GM06990 (cell line): ENCODE measurements at regions not wholly inside any gene's neighbourhood (a gene's known extent, or its start where the extent isn't known, plus 50 kb on each side); places are given as distances from the start of the nearest gene placed in this dataset.

ENCODE experiments used
- DNase-seq: peaks from one replicate; pipeline ENCODE4 v3.0.0-alpha.2; 2011; ENCODE audit not compliant: insufficient read length; ENCODE audit errors: extremely low read depth
- H3K27me3 ChIP-seq: replicated peaks from 2 replicates; pipeline ENCODE4 v1.6.0; 2011; ENCODE audit warnings: low read length; ENCODE audit not compliant: control insufficient read depth, insufficient read depth
- H3K36me3 ChIP-seq: 2 replicates; pipeline ENCODE4 v1.5.1; 2011; ENCODE audit warnings: low read length; ENCODE audit not compliant: control insufficient read depth, insufficient read depth
- H3K4me3 ChIP-seq: replicated peaks from 2 replicates; pipeline ENCODE4 v1.5.1; 2011; ENCODE audit warnings: low read depth, mild to moderate bottlenecking, control low read depth, low read length
- TF ChIP-seq, protein P1 (sequence below): IDR thresholded peaks from 2 replicates; pipeline ENCODE4 v1.5.1; 2011; ENCODE audit warnings: low read length, control low read depth, mild to moderate bottlenecking, inconsistent platforms; ENCODE audit not compliant: insufficient read depth, poor library complexity, severe bottlenecking

DNA sequence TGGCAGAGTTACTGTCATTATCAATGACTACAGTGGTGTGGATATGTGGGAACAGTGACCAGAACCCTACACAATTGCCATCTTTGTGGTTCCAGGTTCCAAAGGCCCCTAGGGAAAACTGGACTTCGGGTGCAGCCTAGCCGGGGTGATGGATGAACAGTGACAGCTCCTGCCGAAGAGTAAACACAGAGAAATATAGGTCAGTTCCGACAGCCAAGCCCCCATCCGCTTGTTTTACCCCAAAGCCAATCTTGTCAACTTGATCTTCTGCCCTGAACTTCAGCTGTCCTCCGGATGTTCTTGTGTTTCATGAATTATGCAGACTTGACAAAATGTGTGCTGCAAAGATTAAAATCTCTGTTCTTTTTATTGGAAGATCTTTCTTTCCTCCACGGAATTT, 200.4 kb upstream of the SRRM4 start:
- Histone ChIP-seq H3K4me3 (no peak overlapping the region), H3K27me3 (no peaks in the 10 kb centered on the region), H3K36me3 (no peaks in the 10 kb centered on the region)
- TF ChIP-seq, protein P1, sequence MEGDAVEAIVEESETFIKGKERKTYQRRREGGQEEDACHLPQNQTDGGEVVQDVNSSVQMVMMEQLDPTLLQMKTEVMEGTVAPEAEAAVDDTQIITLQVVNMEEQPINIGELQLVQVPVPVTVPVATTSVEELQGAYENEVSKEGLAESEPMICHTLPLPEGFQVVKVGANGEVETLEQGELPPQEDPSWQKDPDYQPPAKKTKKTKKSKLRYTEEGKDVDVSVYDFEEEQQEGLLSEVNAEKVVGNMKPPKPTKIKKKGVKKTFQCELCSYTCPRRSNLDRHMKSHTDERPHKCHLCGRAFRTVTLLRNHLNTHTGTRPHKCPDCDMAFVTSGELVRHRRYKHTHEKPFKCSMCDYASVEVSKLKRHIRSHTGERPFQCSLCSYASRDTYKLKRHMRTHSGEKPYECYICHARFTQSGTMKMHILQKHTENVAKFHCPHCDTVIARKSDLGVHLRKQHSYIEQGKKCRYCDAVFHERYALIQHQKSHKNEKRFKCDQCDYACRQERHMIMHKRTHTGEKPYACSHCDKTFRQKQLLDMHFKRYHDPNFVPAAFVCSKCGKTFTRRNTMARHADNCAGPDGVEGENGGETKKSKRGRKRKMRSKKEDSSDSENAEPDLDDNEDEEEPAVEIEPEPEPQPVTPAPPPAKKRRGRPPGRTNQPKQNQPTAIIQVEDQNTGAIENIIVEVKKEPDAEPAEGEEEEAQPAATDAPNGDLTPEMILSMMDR, result no peak
- DNase-seq, result no peak

DNA sequence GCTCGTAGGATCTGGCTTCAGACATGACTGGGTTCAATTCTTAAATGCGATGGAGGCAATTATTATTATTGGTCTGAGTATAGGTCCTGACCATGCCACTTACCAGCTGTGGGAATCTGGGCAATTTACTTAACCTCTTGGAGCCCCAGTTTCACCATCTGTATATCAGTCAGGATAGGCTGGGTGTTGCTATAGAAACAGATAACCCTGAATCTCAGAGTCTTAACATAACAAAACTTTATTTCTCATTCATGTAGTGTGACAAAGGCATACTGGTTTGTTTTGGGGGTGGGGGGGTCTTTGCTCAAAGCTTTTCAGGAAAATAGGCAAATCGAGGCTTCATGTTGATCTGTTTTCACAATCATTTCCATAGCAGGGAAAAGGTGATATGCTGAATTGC, 199.6 kb upstream of the SRRM4 start:
- Histone ChIP-seq H3K36me3 (no peaks in the 10 kb centered on the region), H3K4me3 (no peak overlapping the region), H3K27me3 (no peaks in the 10 kb centered on the region)
- TF ChIP-seq, protein P1, result no peak
- no peak for DNase-seq

DNA sequence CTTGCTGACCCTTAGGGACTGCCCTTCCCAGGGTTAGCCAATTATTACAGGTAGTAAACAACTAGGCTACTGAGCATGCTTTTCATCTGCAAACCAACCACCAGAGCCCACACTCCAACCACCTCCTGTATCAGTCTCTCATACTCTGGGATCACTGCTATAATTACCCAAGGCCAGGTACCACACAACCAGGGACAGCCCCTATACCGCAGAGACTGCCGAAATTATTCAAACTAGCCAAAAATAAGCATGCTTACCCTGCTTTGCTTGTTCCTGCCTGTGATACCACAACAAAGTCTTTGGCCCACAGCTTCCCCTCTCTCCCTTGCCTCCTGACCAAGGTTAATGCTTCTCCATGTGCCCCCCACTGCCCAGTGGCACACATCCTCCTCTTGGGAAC, 197.6 kb upstream of the SRRM4 start:
- Histone ChIP-seq H3K27me3 (no peaks in the 10 kb centered on the region), H3K4me3 (no peak overlapping the region), H3K36me3 (no peaks in the 10 kb centered on the region)
- TF ChIP-seq, protein P1, result no peak
- DNase-seq, result no peak

DNA sequence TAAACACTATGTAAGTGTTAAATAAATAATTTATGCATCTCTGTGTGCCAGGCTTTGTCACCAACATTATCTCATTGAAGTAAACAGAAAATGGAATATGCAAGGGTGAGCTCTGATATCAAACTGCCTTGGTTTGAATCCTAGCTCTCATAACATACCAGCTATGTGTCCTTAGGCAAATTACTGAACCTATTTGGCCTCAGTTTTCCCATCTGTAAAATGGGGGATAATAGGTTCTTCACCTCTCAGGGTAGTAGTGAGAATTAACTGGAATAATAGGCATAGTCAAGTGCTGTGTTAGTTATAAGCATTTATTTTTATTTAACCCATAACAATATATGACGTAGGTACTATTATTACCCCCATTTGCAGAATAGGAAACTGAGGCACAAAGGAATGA, 190.8 kb upstream of the SRRM4 start:
- Histone ChIP-seq H3K36me3 (no peaks in the 10 kb centered on the region), H3K27me3 (no peaks in the 10 kb centered on the region), H3K4me3 (no peak overlapping the region)
- TF ChIP-seq, protein P1, result no peak
- no peak for DNase-seq

DNA sequence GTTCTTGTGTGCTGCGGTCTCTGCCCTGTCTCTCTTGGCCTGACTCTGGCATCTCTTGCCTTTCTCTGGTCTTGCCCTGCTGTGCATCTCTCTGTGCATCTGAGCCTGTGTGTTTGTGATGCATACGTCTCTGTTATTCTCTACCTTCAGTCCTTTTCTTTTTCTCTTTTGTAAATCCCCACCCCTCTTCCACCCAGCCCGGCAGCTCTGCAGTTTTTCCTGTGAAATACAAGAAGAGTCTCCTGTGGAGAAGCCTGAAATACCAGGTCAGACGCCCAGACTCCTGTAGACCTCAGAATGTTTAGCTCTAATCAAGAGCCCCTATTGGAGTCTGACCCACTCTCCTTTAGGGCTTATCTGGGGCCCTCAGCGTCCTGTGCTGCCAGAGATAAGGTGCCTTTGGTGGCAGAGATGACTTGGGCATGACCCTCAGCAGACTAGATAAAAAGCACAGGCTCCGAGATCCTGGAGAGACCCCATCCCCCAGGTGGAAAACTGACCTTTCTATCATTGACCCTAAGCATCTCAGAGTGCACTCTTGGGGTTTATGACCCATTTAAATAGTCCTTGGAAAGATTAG, 167.5 kb upstream of the SRRM4 start:
- no peak for DNase-seq
- Histone ChIP-seq H3K27me3 (no peaks in the 10 kb centered on the region; the same call in 1 of the 2 replicates), H3K4me3 (no peak overlapping the region), H3K36me3 (no peaks in the 10 kb centered on the region)
- TF ChIP-seq, protein P1, result no peak

DNA sequence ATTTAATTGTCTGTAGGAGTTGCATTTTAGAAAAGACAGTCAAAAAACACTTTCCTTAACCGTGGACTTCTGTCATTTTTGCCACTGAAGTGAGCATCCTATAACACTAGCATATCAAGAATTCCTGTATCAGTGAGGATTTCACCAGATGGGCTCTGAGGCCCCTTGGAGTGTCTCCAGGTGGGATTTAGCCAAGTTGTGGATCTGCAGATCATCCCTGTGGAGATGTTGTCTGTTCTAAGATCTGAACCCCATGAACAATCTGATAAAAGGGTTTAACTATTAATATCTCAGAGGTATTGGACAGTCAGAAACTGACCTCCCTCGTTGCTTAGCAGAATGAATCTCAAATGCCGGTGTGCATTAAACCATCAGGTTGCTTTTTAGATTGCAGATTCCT, 165.0 kb upstream of the SRRM4 start:
- Histone ChIP-seq H3K36me3 (no peaks in the 10 kb centered on the region), H3K27me3 (no peaks in the 10 kb centered on the region; the same call in 1 of the 2 replicates), H3K4me3 (no peak overlapping the region)
- TF ChIP-seq, protein P1, result no peak
- DNase-seq, result no peak
